H1 (cell line): ENCODE measurements at regions not wholly inside any gene's neighbourhood (a gene's known extent, or its start where the extent isn't known, plus 50 kb on each side); places are given as distances from the start of the nearest gene placed in this dataset.

Experiments
- ATF3 ChIP-seq: IDR thresholded peaks from 2 replicates; pipeline ENCODE4 v1.6.1; 2011; ENCODE audit warnings: low read depth, mild to moderate bottlenecking, low read length; ENCODE audit not compliant: insufficient read depth
- BRCA1 ChIP-seq: IDR thresholded peaks from 2 replicates; pipeline ENCODE4 v1.6.1; 2012; ENCODE audit warnings: low read depth, low read length, improper control_type of control experiment
- EP300 ChIP-seq, 2 experiments: IDR thresholded peaks; 1 replicate in 1 of 2; 2 replicates in 1 of 2; pipeline ENCODE4 v1.6.1; 2011 to 2012; ENCODE audit warnings: low read depth in 2 of 2, low read length in 2 of 2, mild to moderate bottlenecking in 2 of 2, borderline replicate concordance in 1 of 2, inconsistent platforms in 1 of 2, moderate library complexity in 1 of 2
- EZH2 ChIP-seq: fragments of 200-600 bp; sonication (generic); IDR thresholded peaks from 2 replicates; pipeline ENCODE4 v1.7.1; 2012; ENCODE audit warnings: low read depth, mild to moderate bottlenecking, moderate library complexity, low read length, inconsistent platforms; ENCODE audit not compliant: severe bottlenecking
- POLR2A ChIP-seq, 2 experiments: IDR thresholded peaks; 1 replicate in 1 of 2; 2 replicates in 1 of 2; pipeline ENCODE4 v1.6.1; 2011; ENCODE audit warnings: low read depth in 2 of 2, low read length in 2 of 2, mild to moderate bottlenecking in 2 of 2; ENCODE audit errors: control extremely low read depth in 1 of 2
- SP1 ChIP-seq: IDR thresholded peaks from 2 replicates; pipeline ENCODE4 v1.6.1; 2011; ENCODE audit warnings: low read depth, low read length
- ZNF274 ChIP-seq: IDR thresholded peaks from 2 replicates; pipeline ENCODE4 v1.7.0; 2012; ENCODE audit warnings: low read length, borderline replicate concordance; ENCODE audit errors: extremely low read depth
- TF ChIP-seq, protein P1 (sequence below), 3 experiments: IDR thresholded peaks; 1 replicate in 2 of 3; 2 replicates in 1 of 3; pipeline versions ENCODE4 v1.5.1 to v1.6.1; 2011; ENCODE audit warnings: low read length in 3 of 3, mild to moderate bottlenecking in 3 of 3, inconsistent platforms in 2 of 3, low read depth in 1 of 3, moderate library complexity in 1 of 3; ENCODE audit not compliant: insufficient read depth in 1 of 3; ENCODE audit errors: control extremely low read depth in 1 of 3

GRCh38 chr1:190001187-190001586 is 476.5 kb downstream of the BRINP3 start:
- TF ChIP-seq EP300 (IDR thresholded peaks at IDR 0.05; ENCODE audit: borderline replicate concordance in 1 of 2, low read depth in 2 of 2, low read length in 2 of 2), result no peak
- TF ChIP-seq EZH2, result no peak
- TF ChIP-seq BRCA1, result no peak
- no peak for TF ChIP-seq POLR2A (IDR thresholded peaks at IDR 0.05; ENCODE audit: control extremely low read depth in 1 of 2, low read depth in 2 of 2, low read length in 2 of 2)
- TF ChIP-seq, protein P1, sequence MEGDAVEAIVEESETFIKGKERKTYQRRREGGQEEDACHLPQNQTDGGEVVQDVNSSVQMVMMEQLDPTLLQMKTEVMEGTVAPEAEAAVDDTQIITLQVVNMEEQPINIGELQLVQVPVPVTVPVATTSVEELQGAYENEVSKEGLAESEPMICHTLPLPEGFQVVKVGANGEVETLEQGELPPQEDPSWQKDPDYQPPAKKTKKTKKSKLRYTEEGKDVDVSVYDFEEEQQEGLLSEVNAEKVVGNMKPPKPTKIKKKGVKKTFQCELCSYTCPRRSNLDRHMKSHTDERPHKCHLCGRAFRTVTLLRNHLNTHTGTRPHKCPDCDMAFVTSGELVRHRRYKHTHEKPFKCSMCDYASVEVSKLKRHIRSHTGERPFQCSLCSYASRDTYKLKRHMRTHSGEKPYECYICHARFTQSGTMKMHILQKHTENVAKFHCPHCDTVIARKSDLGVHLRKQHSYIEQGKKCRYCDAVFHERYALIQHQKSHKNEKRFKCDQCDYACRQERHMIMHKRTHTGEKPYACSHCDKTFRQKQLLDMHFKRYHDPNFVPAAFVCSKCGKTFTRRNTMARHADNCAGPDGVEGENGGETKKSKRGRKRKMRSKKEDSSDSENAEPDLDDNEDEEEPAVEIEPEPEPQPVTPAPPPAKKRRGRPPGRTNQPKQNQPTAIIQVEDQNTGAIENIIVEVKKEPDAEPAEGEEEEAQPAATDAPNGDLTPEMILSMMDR (IDR thresholded peaks at IDR 0.05; ENCODE audit: control extremely low read depth in 1 of 3, insufficient read depth in 1 of 3, low read depth in 1 of 3, low read length in 3 of 3), result no peak
- no peak for TF ChIP-seq ZNF274
- no peak for TF ChIP-seq SP1
- no peak for TF ChIP-seq ATF3
